Dermis blood vessel endothelial cell (primary cell): ENCODE measurements at regions not wholly inside any gene's neighbourhood (a gene's known extent, or its start where the extent isn't known, plus 50 kb on each side); places are given as distances from the start of the nearest gene placed in this dataset.

Source experiments
- DNase-seq: peaks from one replicate; pipeline ENCODE4 v3.0.0; 2010

- no peak for DNase-seq
Observed at GRCh38 chr11:128188346-128189004, 398.9 kb downstream of the ETS1 start.

DNA sequence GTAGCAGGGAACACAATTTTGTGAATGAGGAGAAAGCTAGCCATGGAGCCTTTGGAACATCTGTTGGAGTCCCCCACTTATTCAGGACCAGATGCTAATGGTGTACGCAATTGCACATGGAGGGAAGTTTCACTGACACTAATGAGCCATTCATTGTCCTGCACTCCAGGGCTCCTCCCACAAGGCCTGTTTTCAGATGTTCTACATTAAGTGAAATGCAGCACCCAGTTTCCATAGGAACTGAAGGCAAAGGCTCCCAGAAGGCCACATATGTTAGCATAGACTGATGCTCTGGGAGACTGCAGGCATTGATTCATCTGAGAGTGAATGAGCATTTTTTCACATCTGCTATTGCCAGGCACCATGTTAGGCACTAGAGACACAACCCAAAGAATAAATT is 399.5 kb downstream of the ETS1 start:
- no peak for DNase-seq

DNA sequence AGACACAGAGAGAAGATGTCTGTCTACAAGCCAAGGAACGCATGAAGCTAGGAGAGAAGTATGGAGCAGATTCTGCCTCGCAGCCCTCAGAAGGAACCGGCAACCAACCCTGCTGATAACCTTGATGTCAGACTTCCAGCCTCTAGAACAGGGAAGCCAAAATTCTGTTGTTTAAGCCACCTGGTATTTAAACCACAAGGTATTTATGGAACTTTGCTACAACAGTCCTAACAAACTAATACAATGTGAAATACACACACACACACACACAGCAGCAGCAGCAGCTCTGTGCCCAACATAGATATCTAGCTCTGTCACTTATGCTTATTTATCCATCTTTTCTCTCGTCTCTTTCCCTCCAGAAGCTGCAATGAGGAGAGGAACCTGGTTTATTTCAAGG is 400.0 kb downstream of the ETS1 start:
- no peak for DNase-seq

DNA sequence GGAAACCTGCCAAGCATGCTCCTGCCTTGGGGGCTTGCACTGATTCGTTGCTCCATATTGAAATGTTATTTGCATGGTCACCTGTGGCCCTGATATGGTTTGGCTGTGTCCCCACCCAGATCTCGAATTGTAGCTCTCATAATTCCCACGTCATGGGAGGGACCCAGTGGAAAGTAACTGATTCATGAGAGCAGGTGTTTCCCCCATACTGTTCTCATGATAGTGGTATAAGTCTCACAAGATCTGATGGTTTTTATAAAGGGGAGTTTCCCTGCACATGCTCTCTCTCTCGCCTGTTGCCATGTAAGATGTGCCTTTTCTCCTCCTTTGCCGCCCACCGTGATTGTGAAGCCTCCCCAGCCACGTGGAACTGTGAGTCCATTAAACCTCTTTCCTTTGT is 402.4 kb downstream of the ETS1 start:
- DNase-seq = no peak

DNA sequence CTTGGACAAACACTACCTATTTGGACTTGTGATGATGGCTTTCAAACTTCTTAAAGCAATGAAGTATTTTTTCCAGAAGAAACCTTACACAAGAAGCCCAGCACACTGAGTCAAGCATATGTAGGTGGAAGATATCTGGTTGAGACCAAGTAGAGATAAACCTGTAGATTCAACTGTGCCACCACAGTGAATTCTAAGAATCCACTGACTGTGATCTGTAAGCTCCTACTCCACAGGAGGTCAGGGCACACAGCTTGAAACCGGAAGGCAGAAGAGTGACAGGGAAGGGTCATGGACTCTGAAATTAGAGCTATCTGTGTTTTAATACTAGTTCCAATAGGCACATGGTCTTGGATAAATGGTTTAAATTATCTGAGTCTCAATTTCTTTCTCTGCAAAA is 404.5 kb downstream of the ETS1 start:
- DNase-seq = no peak

DNA sequence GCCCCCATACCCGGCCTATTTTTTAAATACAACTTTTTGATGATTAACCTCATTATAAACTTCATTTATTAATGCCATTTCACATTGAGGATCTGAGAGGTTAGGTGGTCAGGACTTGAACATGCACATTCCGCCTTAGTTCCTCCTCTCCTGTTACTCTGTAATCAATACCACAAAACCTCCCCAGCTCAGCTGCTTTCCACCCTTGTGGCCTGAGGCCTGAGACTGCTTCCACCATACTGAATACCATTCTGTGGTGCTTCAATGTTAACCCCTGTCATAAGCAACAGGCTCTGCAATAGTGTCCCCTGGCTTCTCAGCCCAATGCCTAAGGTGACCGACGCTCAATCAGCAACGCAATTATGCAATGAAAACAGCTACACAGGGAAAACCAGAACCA is 405.4 kb downstream of the ETS1 start:
- no peak for DNase-seq

GRCh38 chr11:128181088-128181480 is 406.3 kb downstream of the ETS1 start:
- DNase-seq = peak; percentile 55

- peak; percentile 93 for DNase-seq
Observed at GRCh38 chr11:128180441-128181087, 406.8 kb downstream of the ETS1 start.

DNA sequence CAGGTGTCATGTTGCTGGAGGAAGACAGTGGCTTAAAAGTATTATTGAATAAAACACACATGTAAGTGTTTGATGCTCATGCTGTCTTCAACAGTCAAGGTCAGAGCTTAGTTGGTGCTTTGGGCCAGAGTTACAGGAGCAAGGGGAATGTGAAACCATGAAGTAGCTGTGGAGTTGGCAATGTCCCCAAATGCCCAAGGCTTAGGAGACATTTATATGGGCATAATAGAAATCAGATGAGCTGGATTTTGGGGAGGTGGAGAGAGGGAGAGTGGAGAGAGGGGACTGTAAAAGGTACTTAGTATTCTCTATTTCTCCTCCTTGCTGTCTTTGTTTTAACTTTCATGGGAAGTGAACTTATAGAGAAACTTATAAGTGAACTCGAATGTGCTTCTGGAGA is 407.8 kb downstream of the ETS1 start:
- no peak for DNase-seq

DNA sequence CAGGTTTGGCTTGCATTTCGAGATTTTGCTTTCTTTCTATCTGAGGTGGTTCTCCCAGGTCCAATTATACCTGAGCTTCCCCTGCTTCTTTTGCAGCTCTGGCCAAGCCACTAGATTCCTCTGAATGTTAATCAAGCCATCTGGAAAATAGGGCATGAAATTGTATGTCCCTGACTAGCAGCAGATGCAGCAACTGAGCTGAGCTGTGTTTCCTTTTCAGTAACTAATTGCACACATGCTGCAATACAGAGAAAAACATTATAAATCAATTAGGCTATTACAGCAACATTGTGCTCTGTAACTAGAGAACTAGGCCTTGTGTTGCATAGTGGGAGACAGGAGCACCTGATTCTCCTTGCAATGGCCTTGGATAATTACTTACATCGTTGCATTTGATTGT is 408.3 kb downstream of the ETS1 start:
- DNase-seq = no peak

- peak; percentile 26 for DNase-seq
Observed at GRCh38 chr11:128174465-128175291, 412.7 kb downstream of the ETS1 start.

DNA sequence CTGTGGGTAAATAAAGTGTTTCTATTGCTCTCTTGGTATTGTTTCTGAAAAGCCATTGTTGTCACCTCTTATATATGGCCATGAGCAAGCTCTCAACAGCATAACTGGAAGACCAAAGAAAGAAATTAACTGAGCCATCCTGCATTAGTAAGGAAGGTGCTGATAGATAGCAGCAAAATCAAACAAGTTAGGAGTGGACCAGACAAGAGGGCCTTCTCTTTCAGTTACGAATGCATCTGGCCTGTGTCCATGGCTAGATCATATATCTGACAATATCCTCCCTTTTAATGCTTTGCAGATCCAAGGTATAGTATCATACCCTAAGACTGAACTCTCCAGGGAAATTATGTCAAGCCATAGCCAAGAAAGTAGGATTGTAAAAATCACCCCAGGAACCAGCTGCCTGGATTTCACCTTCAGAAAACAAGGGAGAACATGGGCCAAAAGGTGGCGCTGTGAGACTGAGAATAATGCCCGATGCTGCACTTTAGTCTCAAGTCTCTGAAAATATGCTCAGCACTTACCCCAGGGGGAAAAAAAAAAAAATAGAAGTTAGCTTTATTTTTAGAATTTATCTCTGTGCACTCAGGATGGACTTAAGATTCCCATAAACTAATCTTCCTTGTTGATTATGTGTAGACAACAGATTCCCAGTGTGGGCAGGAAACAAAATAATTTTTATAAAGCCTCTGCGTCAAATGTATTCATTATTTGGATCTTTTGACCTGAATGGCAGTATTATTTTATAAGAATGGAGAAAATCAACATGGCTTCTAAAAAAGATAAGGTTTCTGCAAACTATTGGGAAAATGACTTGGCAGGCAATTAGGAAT is 415.1 kb downstream of the ETS1 start:
- peak; percentile 95 for DNase-seq

DNA sequence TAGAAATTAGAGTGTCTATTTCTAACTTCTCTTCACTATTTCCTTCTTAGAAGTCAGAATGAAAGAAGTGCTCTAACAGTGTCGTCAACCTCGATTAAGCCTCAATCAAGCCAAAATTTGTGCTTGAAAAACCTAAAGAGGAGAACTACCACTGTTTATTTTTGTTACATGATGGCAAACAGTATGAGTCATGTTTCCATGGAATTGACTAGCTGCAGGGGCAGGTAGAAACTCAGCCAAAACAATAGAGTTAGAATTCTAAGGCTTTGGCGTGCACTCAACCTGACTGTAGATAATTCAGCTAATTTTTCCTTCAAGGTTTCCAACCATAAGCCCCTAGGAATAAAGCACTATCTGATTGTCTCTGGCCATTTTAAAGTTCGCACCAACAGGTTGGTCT is 415.9 kb downstream of the ETS1 start:
- DNase-seq = peak; percentile 83

DNA sequence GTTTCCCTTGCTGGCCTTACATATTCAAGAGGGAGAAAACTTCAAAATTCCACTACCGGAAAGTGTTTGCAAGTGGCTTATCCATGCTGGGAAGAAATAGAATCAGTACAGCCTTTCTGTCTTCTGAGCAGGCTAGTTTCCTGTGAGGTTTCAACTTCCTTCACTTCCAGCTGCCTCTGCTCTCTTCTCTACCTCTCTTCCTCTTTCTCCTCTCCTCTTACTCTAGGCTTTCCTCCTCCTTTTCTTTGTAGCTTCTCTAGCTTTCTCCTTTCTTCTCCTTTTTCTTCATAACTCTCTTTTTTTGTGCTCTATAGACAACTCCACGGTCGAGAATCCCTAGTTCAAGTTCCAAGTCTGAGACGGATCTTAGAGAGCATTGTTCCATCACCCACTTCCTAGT is 421.8 kb downstream of the ETS1 start:
- DNase-seq = no peak

DNA sequence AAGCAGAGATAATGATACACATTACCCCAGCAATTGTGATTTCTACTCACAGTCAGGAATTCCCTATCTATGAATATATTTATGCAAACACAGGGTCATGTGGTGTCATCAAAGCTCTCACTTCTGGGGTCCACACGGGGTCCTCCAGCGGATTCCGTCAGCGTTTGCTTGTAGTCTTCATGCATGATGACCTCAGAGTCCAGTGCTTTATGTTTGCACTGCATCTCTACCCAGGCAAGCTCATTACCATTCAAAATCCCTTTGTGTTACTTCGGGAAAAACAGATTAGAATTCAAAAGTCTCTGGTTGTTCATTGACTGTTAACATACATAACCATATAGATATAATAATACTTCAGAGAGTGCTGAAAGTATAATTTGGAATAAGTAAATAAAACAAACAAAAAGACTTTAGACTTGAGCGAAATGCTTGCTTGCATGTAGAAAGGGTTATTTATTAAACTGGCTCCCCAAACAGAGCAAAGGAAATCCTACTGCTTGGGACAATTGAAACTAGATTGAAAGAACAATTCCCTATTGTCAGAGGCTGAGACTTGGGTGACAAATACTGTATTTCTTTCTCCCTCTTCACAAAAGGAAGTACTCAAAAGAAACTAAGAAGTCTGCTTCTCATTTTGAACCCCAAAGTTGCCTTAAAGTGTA is 423.1 kb downstream of the ETS1 start:
- peak; percentile 24 for DNase-seq

DNA sequence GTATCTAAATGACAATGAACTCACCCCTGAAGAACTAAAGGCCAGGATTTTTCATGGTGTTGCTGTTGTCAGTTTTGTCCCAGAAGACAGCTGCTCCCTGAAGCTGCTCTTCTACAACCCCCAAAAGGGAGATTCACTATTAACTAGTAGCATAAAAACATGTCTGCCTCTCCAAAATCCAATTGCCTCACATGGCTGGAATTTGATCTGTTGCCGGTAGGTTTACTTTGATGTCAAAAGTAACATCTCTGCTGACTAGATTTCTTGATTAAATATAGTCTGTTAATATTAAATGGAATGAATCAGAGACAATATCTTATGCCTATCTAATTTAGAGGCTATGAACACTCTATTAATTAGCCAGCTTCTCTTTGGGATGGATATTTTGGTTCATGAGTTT is 425.4 kb downstream of the ETS1 start:
- no peak for DNase-seq

- no peak for DNase-seq
Observed at GRCh38 chr11:128161436-128161835, 425.9 kb downstream of the ETS1 start.

DNA sequence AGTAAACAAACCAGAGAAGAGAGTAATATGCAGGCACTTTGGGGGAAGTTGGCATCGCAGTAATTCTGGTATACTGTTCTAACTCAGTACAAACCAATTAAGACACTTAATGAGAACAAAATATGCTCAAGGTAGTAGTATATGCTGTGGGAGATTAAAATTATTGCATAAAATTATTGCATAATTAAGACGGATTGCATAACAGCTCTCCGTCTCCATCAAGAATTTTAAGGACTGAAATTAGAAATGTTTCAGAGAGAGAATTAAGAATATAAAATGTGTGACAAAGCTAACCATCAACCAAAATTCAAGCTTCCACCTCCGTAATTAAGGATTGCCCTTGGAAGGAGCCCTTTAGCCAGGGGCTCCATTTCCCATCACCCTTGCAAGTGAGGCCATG is 428.5 kb downstream of the ETS1 start:
- DNase-seq = no peak

- DNase-seq = peak; percentile 86
Observed at GRCh38 chr11:128157423-128158298, 429.7 kb downstream of the ETS1 start.

- no peak for DNase-seq
Observed at GRCh38 chr11:128156486-128156885, 430.9 kb downstream of the ETS1 start.

DNA sequence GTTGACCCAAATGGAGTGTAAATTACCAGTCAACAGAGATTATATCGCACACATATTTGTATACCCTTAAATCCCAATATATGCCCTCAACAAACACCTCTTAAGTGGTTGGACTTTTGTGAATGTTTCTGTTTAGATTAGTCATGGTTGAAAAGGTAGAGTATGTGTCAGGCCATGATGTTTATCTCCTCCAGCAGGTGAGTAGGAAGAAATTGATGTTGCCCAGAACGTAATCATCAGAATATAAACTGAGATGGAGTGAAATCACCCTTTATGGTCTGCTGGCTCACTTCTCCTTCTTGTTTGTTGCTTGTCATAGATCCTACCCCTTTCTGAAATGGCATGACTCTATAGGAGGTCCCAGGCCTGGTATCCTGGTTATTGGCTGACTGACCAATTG is 431.8 kb downstream of the ETS1 start:
- no peak for DNase-seq

- DNase-seq = peak; percentile 71
Observed at GRCh38 chr11:128153697-128154048, 433.7 kb downstream of the ETS1 start.
